HG03442 (cell line): ENCODE measurements at regions not wholly inside any gene's neighbourhood (a gene's known extent, or its start where the extent isn't known, plus 50 kb on each side); places are given as distances from the start of the nearest gene placed in this dataset.
A peak's percentile ranks its signal among the peaks of the same experiment; 100 is the strongest.

Source experiments
- ATAC-seq: cut with Tn5 transposase; IDR thresholded peaks from one replicate; pipeline ENCODE4 v1.9.1; 2021; ENCODE audit warnings: mild to moderate bottlenecking, moderate library complexity; ENCODE audit not compliant: unreplicated experiment

DNA sequence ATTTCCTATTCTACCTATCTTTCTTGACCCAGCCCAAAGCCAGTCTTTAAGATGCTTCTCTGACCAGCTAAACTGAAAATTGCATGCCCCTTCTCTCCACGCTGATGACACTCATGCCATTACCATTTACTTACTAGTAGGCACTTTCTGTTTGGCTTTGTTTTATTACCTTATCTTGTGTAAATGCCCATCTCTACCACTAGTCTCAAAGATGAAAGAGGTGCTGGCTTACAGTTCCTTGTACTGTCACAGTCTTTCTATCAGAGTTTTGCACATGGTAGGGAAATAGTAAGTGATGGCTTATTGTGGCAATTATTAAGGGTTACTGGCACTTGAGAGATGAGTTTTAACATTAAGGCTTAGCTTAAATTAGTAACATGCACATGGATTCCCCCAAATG lies 352.1 kb downstream of the RBM43 start:
- ATAC-seq = peak; percentile 21

DNA sequence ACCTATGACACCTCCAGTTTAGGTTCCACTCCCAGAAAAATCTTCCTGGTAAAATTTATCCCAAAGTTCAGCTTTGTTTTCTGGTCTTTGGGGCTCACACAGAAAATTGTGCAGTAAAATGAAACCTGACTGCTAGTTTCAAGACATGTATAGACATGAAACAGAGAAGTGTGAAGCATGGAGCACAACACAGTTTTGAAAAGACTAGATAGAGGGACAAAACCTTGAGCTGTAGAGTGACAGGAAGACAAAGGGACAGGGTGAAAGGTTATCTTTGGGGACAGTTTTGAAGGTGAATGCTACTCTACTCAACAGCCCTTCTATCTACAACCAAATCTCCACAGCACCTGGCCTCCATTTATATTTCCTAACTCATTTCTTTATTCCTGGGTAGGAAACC lies 352.6 kb downstream of the RBM43 start:
- peak; percentile 76 for ATAC-seq

DNA sequence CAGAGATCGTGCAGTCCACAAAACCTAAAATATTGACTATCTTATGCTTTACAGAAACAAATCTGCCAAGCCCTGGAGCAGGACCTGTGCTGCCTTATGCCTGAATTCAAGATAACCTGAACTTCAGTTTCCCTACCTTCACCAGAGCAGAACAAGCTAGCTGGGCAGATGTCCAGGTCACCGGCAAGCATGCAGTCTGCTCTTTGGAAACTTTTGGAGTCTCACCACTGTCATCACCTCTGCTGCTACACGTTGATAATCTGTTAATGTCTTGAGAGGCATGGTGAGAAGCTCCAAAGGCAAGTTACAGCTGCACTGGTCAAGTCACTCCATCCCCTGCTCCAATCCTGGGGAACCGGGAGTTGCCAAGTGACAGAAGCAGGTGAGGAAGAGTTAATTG lies 354.2 kb downstream of the RBM43 start:
- no peak for ATAC-seq

DNA sequence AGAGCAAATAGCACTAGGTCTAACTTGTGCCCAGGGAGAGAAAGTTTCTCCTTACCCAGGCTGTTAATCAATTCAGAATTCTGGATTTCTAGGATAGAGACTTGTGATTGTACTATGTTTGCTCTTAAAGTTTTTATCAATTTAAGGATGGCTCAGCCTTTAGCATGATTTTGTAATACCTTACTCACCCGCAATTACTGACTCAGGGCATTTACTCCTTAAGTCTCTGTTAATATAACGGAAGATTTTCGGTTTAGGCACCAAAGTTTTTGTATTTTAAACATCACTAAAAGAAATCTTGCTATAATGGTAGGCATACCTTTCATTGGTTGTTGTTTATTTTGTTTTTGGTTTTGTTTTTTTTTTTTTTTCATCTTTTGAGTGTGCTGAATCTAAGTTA lies 358.2 kb downstream of the RBM43 start:
- ATAC-seq = no peak

DNA sequence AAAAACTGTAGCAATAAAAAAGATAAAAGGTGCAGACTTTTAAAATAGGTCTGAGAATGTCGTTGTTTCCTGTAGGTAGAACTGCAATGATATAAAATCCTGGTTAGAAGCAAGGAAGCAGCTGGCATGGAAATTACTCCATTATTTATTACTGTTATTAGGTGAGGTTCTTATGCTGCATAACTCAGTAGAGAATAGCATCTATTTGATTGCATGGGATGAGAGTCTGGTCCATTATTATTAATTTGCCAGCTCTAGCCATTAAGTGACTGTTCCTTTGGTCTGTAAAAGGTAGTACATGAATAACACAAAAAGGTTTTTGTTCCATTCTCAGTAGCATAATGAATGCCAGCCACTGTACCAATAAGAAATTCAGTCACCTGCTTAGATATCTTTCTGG lies 358.6 kb downstream of the RBM43 start:
- ATAC-seq = no peak

DNA sequence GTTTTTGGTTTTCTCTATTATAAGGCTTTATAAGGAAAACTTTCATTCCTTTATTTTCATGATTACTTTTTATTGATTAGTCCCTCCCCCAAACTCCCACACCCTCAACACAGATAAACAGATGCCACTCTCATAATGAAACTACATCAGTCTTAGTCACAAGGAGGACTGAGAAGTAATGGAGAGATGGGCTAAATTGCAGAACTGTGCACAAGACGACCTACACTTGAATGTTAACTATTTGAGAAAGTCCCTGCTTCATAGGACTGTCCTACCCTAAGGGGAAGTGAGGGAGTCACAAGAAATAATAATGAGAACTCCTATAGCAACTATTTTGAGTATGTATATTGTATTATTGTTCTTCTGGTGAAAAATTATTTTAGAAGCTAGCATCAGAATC lies 360.8 kb downstream of the RBM43 start:
- peak; percentile 47 for ATAC-seq

DNA sequence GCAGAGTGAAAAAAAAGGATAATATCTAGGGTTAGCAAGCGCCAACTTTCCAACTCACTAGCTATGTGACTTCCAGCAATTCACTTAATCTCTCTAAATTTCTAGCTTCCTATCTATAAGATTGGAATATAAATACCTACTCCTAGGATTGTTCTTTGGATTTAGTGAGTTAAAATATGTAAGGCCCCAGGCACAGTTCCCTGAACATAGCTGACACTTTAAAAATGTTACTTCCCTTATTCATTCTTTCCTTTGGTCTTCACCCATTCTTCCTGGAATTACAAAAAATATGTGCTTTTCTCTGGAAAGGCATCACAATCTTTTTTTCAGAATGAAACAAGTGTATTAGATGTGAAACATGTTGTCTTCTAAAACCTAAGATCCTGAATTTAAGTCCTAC lies 365.7 kb downstream of the RBM43 start:
- ATAC-seq = no peak

DNA sequence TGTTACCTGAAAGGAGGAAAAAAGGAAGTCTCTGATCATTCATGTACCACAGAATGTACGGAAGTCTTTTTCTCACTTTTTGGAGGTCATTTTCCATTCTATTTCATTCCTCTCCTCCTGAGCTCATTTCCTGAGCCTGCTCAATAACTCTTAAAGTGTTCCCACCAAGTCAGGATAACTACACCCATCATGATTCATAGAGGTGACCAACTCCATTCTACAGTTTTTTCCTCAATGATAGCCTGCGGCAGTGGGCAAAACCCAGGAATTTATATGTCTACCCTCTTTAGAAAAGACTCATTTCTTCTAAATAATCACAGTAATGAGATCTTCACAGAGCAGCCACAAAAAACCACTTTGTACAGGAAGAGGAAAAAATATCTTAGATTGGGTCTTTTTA lies 372.5 kb downstream of the RBM43 start:
- ATAC-seq = no peak

DNA sequence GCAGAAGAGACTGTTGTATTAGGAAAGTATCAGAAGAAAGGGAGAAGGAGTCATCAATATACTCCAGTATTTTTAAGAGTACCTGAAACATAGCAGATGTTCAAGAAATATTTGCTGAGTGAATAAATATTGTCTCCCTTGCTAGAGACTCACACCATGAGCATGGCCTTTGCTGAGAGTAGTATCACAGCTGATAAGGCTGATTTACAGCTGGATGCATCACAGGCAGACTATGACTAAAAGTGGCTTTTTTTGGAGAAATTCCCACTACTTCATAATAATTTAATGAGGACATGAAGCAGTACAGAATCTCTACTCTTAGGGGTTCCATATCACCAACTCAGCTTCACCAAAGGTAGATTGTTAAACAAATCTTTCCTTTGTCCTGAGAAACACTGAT lies 373.3 kb downstream of the RBM43 start:
- no peak for ATAC-seq

DNA sequence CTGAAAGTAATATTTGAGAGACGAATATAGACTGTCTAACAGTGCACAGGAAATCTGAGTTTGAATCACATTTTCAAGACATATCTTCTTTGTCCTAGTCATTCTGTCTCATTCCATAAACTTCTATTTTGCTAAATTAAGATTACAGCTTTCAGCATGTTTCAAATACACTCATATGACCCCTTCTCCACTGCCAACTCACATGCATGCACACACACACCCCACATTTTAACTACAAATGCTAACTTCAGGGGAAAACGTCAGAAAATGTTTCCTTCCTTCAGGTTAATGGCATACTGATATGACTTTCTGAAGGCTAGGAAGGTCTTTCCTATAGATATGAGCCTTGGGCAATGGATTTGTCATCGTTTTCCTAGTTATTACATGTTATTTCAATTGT lies 373.7 kb downstream of the RBM43 start:
- ATAC-seq = no peak

DNA sequence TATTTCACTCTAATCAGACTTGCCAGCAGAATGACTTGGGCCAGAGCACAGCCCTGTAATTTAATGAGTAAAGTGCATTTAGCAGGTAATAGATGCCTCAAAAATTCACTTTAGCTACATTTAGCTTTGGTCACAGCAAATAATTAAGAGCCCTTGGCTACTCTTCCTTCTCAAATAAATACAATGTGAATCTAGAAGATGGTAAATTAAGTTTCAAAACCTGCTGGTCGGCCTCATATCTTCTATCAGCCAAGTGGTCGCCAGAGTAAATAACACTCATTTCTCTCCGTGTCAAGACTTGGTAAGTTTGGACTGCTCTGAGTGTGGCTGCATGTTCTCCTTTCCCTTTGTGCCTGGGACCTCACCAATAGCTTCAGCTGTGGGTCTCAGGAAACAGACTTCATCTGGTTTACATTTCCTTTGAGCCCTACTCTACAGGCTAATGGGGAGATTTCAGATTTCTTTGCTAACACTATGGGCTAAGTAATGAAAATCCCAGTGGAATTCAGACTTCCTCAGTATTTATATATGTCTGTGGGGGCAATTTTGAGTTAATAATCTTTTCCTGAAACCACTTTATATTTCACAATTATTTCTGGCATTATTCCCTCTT lies 375.8 kb downstream of the RBM43 start:
- ATAC-seq = no peak

DNA sequence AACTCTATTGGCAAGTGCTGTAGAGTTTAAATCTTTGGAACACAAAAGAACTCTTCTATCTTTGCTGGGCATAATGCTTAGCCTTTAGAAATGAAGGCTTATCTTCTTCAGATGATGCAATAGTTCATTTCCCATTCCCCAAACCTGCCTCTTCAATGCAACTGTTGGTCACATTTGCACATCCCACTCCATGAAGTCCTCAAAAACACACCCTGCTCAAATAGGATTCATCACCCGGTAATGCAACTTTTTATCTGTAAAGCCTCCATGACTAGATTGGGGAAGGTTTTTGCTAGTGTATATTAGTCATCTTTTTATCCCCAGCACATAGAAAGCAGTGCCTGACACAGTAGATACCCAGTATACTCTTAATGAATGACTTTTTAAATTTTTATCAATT lies 376.4 kb downstream of the RBM43 start:
- ATAC-seq = no peak

DNA sequence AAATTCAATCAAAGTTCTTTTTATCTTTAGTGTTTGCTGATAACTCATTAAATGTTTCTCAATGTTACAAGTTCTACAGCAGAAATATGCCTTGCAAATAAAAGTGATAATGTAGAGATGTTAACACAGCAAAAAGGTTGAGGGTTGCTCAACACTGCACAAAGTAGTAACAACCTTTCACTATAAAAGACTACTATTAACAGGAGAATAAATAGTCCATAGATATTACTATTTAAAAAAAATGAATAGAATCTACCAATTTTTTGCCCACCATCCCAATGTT lies 378.1 kb downstream of the RBM43 start:
- no peak for ATAC-seq

DNA sequence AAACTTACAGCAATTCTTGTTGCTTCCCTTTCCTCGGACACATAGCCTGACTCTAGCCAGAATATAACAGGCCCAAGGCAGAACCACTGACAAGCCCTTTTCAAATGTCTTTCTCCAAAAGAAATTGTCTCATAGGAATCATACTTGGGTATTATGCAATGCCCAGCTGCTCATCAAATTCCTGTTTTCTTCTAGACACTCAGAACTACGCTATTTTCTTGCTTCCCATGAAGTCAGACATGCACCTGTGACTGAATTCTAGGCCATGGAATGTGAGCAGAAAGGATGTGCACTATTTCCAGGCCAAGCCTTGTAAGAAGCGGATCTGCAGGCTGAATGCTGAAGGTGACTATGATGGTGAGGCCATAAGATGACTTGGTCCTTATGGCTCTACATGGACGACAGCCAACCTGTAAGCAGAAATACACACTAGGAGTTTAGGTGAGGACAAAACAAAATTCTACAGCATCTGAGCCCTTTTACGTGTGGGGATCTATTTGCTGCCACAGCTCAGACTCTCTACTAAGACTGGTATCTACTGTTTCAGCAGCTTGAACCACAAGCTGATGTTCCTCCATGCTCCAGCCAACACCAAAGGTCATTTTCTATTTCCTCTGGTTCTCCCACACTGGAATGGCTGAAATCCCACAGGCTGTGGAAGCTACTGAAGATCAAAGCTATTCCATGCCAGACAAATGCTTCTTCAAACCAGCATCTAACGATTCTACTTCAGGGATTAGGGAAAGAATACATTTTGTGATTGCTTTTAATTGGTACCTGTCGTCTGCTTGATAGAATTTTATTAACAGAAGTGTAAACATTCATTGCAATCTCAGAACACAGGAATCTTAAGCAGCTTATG lies 378.7 kb downstream of the RBM43 start:
- no peak for ATAC-seq

DNA sequence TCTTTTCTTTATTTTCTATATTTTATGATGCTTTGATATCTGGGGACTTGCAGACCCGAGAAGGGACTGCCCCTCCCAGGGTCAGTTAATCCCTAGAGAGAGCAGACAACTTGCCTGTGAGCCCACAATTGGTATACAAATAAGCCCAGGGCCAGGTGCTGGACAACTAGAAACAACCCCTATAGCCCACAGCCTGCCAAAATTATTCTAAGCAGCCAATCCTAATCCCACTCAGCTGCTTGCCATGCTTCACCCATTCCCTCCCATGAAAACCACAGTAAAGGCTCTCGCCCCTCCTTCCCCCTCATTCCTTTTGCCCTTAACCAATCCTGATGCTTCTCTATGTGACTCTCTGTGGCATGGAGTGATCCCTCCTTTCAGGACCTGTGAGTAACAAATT lies 380.7 kb downstream of the RBM43 start:
- no peak for ATAC-seq

DNA sequence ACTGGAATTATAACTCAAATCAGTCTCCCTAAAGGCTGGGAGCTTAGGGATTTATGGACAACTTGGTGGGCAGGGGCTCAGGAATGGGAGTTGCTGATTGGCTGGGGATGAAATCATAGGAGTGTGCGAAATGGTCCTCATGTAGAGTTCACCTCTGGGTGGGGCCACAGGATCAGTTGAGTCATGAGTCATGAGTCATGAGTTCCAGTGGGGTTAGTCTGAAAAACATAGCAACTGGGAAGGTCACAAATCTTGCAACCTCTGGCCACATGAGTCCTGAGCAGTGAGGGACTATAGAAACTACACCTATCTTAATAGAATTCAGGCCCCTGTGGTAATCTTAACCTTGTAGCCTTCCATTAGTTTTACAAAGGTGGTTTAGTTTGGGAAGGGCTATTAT lies 383.3 kb downstream of the RBM43 start:
- ATAC-seq = peak; percentile 50

DNA sequence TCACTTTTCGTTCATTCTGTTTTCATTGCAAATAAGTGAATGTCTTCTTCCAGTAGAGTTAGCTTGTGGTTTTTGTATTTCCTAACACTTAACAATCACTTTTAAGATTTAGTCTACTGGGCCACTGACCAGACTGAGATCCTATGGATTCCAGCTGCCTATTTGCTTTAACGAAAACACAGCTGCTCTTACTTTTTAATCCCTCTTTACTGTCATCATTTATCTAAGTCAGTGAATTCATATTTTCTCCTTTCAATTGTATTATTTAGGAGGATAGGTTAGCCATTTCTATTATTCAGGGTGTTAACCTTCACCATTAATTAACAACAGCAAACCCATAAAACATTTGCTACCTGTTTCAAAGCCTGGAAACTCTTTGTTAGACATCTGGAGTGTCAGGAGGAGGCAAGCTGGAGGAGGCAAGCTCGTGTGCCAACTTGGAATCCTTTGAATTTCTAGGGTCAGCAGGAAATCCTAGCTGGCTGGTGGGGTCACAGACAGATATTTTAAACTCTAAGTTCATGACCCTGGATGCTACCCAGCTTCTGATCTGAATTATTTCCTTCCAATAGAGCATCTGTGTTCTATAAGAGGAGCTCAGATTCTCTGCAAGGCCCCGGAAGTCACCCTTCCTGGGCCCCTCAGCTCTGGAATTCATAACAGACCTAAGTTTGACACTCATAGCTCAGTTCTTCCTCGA lies 385.3 kb downstream of the RBM43 start:
- no peak for ATAC-seq

DNA sequence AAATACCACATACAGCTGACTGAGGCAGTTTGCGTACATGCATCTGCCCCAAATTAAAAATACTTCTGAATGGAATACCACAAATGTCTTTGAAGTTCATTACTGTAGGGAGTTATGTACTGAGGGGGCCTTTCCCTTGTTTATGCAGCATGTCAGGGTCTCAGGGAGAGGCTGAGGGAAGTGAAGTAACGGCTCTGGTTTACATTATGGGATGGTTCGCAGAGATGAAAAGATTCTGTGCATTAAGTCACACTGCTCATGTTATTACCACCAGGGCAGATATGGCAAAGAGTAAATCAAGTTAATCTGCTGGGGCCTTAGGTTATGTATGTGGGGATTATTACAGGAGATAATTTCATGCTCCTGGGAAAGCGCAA lies 385.9 kb upstream of the RND3 start:
- ATAC-seq = no peak

DNA sequence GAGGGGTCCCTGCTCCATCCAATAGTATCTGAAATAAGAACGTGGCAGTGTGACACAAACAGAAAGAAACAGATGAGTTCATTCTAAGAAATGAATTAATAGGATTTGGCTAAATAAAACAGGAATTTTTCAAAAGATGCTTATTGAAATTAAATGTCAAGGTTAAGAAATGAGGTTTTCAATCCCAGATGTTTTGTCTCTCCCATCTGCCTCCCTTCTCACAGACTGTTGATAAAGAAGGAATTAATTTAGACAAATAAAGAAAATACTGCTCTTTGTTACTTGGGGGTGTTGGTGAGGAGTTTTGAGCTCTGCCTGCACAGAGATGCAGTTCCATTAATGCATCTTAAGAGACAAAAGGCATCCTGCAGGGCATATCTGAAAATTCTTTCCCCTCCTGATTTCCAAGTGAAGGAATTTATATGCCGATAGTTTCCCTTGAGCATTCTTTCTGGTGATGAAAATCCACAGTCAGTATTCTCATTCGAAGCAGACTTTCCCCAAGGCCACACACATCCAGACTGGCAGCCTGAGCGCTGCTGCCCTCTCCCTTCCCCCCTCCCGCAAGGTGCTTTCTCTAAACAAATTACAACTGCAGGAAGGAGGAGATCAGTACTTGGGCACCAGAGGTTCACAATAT lies 385.4 kb upstream of the RND3 start:
- no peak for ATAC-seq

DNA sequence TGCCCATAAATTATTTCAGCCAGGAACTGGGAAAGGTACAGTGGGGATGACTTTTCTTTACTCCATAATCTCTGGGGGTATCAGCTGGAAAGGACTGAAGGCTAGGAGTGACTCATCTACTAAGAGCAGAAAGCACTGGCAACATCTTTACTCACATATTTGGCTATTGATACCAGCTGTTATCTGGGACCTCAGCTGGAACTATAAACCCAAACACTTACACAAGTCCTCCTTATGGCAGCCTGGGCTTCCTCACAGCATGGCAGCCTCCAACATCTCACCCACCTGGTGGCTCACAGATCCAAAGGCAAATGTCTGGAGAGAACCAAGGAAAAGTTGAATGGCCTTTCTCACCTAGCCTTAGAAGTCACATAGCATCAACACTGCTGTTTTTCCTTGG lies 379.0 kb upstream of the RND3 start:
- ATAC-seq = no peak

DNA sequence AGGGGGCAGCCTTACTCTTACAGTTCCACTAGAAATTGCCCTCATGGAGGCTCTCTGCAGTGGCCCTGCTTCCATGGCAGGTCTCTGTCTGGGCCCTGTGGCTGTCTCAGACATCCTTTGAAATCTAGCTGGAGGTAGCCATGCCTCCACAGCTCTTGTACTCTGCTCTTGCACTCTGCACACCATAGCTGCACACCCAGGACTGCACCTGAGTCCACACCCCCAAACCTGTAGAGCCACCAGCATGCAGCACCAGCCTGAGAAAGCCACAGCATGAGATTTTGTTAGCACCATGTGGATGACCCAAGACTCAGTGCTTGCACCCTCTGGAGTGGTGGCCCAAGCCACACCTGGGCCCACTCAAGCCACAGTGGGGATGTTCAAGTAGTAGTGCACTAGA lies 376.2 kb upstream of the RND3 start:
- no peak for ATAC-seq

DNA sequence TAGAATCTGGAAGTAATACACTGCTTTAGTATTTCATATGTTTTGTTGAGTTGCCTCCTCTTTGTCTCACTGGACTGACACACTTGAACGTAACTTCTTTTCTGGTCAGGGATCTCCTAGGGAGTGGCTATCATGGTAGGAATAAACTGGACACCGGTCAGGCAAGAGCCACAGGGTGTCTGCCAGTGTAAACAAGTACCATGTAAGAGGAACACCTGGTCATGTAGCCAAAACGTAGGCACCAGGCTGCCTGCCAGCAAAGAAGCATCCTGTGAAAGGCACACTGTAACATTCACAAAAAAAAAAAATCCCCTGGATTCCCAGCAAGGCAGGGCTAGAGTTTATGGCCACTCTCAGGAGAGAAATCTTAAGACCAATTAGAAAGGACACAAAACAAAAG lies 372.8 kb upstream of the RND3 start:
- no peak for ATAC-seq
